Right kidney (tissue), 1 donor: ENCODE measurements at regions not wholly inside any gene's neighbourhood (a gene's known extent, or its start where the extent isn't known, plus 50 kb on each side); places are given as distances from the start of the nearest gene placed in this dataset.
A peak's percentile ranks its signal among the peaks of the same experiment; 100 is the strongest.

Experiments
- DNase-seq: peaks from one replicate; pipeline ENCODE4 v3.0.0-alpha.2; 2016

DNA sequence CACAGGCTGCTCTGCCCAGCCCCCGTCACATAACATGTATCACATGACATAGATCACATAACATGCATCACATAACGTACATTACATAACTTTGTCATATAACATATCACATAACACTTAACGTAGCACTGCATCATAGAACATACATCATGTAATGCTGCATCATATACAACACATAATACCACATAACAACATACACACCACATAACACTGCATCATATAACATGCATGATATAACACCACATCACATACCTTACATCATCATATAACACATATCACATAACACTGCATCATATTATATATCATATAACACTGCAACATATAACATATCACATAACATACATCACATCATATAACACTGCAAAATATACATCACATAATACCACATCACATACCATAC lies 83.8 kb downstream of the AXIN2 start:
- DNase-seq = no peak

DNA sequence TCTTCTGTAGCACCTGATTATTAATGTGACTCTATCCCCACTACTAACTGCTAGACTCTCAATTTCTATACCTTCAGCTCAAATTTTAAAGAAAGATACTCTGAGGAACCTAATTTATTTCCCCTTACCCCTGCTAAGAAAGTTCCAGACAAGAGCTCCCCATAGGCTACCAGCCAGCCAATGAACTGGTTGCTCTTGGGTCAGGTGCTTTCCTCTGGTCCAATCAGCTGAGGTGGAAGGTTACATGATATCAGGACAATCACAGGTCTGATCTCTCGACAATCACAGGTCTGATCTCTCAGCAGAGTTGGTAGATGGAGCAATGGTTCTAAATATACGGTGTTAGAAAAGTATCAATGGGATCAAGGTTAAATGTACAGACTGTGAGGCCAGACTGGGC lies 86.8 kb downstream of the AXIN2 start:
- no peak for DNase-seq

DNA sequence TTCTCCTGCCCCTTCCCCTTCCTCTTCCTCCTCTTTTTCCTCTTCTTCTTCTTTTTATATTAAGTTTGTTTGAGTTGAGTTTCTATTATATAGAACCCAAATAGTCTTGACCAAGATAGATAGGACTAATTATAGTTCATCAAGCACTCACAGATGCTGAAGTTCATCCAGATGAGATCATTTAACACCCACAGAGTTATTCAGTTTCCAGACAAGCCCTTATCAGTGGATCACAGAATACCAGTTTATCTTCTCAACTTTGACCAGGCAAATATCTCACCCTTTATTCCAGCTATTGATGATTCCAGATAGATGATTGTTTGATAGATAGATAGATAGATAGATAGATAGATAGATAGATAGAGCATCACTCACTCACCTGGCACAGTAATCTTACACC lies 87.5 kb downstream of the AXIN2 start:
- no peak for DNase-seq

DNA sequence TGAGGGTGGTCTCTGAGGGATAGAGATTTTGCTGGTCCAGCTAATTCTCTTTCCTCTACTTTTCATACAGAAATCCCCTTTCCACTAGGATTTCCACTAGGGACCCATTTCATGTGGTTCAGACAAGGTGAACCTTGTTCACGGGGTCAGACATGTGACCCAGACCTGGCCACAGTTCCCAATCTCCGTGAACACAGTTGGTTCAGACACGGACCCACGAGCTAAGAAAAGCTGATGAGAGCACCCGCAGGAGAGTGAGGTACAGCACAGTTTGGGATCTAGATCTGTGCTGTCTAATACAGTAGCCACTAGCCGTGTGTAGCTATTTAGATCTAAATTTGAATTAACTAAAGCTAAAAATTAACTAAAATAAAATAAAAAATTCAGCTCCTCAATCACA lies 88.1 kb downstream of the AXIN2 start:
- no peak for DNase-seq

DNA sequence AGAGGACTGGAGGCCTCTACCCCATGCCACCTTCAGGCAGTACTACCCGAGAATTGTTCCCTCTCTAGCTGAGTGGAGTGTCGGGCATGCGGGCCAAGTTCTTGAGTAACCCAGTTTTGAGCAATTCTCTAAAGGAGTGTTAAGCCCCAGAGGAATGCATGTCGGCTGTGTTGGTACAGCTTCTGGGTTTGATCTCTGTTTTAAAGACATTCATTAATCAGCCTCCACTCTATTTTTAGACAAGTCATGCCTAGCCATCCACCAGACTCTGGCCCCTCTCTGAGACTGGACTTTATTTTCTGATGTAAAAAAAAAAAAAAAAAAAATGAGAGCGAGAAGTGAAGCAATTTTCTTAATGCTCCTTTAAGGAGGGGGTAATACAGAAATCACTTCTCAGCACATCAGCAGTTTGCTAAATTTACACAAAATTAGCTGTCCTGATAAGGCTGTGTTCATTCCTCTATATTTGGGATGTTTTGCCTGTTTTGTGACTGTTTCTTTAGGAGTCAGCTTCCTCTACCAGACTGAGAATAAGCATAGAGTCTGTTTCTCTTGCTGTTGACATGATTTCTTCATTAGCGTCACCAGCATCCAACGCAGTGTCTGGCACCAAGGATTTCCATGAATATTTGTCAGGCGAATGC lies 88.7 kb downstream of the AXIN2 start:
- DNase-seq = no peak

DNA sequence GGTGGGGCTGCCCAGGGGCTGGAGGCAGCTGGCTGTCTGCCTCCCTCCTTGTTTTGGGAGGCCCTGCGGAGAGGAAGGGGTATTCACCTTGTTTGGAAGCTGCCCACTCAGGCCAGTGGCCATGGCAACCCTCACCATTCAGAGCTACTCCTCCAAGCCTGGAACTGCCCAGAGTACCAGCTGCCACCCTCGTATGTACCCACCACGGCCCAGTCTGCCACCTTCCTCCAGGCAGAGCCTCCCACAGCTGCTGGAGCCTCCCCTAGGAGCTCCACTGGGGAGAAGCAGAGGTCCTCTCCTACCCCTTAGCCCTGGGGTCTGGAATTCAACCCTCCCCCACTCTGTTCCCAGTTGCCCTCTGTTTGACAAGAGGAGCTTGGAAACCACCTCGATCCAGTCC lies 90.7 kb downstream of the AXIN2 start:
- DNase-seq = no peak

DNA sequence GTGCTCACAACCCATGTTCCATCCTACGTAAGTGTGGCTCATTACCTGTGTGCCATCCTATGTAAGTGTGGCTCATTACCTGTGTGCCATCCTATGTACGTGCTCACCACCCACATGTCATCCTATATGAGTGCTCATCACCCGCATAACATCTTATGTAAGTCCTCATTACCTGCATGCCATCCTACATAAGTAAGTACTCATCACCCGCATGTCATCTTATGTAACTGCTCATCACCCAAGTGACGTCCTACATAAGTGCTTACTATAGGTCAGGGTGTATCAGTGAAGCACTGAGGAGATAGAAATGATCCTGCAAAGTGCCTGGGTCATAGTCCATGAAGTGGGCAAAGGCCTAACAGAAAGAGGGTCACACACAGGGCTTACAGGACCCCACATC lies 93.1 kb downstream of the AXIN2 start:
- DNase-seq = no peak

DNA sequence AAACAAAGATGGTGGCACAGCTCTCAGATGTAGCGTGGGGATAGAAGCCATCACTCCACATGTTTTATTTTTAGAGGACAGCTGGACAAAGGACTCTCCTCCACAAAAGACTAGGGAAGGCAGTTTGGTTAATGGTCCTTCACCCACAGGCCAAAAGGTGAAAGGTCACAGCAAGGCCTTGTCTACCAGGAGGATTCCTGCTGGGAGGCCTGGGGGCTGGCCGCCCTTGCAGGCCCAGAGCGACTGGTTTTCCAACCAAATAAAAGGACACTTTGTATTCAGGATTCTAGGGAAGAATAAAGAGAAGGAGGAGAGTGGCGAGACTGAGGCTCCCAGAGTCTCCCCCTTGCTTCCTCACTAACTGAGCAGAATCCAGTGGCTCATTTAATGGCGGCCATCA lies 94.3 kb downstream of the AXIN2 start:
- no peak for DNase-seq

DNA sequence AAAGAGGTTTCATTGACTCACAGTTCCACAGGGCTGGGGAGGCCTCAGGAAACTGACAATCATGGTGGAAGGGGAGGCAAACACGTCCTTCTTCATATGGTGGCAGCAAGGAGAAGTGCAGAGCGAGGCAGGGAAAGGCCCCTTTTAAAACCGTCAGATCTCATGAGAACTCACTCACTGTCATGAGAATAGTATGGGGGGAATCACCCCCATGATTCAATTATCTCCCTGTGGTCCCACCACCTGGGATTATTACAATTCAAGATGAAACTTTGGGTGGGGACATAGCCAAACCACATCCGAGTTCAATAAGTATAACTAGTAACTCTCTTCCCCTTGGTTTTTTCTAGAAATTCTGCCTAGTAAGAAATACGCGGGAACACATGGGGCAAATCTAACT lies 94.9 kb downstream of the AXIN2 start:
- DNase-seq = no peak

DNA sequence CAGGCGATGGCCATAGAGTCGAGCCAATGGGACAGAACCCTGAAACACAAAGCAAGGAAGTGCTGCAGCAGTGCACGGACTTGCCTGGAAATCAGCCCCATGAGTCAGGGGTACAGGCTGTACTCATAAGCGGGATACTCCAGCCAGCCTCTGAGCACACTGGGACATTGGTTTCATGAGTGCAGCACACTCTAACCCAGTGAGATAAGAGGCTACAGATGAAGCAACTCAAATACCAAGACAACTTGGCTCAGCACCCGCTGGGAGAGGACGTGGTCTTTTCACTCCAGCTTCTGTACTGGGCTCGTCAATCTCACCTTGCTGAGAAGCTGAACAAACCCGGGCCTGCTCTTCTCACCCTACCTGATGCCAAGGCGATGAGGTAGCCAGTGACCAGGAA lies 98.2 kb downstream of the AXIN2 start:
- DNase-seq = no peak

DNA sequence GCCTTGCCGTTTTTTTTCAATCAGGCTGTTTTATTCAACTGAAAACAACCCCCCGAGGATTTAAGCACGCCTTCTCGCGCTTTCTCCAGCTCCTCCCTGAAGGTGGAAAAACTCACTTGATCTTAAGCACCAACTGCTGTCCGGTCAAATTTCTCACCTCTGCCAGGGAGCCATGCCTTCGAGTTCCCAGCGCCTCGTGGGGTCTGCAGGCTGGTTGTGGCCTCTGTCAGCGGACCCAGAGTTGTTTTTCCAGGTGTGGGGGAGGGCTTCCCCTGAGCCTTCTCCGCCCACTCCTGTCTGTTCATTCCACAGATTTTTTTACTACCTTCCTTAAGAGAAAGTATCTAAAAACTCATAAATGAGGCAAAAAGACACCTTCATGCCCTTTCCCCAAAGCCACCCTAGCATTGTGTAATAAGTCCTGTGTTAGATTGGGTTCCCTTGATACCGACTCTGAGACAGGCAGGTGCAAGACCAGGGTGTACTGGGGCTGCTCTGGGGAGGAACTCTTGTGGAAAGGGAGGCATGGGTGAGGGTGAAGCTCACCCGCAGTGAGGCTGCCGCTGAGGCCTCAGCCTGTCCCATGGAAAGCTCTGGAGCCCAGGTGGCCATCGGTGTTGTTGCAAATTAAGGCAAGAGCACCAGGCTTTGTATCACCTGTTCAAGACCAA lies 101.6 kb downstream of the AXIN2 start:
- DNase-seq = peak; percentile 29

DNA sequence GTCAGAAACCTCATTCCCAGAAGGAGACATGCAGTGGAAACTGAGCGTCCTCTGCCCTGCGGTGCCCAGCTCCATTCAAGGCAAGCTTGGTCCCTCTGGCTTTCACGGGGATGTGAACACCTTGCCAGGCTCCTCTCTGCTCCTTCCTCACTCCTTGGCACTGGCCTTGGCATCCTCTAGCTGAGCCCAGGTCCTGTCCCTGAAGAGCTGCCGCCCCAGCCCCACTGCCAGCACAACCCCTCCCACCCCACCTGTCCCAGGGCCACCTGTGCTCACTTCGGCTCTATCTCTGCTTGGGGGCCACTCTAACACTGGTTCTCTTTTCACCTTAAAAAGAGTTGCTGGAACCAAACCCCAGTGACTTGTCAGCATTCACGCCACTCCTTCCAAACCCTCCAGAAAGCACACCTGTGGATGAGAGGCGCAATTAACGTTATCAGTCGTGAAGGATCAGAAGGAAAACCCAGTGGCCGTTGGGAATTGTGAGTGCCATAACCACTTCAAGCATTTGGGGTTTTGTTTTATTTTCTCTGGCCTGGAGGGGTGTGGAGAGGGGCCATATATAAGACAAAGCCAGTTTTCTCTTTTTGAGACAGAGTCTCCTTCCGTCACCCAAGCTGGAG lies 103.7 kb downstream of the AXIN2 start:
- DNase-seq = no peak

DNA sequence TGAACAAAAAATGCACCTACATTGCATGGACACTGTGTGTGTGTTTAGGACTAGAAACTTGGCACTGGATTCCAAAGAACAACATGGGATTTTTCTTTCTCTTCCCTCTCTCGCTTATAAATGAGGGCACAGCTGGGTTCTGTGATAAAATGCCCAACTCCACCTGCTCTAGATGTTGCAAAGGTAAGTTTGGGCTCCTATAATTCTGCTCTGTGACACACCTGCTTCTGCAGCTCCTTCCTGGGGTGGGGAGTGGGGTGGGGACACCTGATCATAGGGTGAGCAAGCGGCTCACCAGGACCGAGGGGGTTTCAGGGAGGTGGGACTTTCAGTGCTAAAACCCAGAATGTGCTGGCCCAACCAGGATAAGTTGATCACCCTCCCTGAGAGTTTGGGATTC lies 104.3 kb downstream of the AXIN2 start:
- DNase-seq = no peak

DNA sequence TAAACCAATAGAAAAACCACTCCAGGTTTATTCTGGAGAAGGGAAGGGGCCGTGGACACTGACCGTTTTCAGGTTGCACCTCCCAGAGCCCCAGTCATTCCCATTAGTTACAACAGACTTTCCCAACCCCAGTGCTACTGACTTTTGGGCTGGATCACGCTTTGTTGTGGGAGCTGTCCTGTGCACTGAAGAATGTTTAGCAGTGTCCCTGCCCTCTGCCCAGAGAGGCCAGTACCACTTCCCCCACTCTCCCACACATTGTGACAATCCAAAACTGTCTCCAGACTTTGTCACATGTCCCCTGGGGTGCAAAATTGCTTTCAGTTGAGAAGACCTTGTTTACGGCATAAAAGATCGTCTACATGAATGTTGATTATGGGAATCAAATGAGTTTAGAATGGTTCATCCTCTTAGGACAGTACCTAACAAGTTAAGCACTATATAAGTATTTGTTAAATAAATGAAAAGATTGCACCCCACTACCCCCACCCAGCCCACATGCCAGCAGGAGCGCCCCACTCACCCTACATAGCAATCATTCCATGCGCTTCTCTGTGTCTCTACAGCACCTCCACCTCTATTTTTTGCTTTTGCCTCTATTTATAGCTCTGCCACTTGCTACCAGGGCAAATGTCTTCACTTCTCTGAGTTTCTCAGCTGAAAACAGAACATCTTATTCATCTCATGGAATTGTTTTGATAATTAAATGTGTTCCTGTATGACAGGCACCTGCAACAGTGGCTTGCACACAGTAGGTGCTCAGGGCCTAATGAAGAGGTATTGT lies 104.9 kb downstream of the AXIN2 start:
- DNase-seq = no peak

DNA sequence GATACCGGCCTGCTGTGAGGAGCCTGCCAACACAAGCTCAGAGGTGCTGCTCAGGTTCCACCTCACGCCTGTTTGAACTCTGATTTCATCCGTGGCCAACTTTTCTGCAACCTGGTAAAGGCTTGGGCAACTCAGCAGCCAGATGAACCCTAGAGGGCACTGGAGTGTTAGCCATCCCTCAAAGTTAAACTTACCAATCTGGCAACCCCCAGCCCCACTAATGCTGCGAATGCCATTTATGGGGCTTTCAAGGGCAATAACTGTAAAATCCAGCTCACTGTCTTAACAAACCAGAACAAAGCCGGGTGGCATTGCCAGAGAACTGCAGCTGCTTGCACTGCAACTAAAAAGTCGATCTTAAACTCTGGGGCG lies 105.5 kb downstream of the AXIN2 start:
- DNase-seq = no peak

DNA sequence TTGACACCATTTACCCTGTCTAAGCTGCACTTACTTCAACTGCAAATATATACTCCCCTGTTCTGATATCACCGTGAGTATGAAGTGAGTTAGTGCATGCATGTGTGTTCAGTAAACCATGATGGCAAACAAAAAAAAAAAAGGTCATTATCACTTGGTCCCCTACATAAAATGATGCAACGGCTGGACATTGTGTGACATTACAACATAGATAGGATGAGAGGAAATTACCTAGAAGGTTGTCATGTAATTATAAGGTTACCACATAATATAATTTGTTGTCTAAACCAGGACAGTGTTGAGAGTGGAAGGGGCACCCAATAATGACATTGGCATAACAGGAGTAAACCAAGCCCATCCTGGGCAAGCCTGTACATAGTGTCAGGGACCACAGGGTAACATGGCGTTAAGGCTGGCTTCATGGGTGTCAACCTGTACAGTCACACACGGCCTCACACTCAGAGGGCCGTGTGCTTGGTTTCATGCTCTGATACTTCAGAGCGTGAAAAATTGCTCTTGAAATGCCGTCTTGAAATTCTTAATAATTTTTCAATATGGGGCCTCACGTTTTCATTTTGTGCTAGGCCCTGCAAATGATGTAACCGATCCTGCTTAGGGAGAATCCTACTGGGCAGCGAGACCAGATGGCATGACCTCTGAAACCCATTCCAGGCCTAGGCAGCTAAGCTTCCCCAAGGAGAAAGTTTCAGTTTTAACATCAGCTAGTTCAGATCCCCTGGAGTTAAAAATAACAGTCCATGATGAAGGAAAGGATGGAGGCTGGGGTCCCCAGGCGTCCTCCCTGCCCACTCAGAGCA lies 106.1 kb downstream of the AXIN2 start:
- DNase-seq = no peak

DNA sequence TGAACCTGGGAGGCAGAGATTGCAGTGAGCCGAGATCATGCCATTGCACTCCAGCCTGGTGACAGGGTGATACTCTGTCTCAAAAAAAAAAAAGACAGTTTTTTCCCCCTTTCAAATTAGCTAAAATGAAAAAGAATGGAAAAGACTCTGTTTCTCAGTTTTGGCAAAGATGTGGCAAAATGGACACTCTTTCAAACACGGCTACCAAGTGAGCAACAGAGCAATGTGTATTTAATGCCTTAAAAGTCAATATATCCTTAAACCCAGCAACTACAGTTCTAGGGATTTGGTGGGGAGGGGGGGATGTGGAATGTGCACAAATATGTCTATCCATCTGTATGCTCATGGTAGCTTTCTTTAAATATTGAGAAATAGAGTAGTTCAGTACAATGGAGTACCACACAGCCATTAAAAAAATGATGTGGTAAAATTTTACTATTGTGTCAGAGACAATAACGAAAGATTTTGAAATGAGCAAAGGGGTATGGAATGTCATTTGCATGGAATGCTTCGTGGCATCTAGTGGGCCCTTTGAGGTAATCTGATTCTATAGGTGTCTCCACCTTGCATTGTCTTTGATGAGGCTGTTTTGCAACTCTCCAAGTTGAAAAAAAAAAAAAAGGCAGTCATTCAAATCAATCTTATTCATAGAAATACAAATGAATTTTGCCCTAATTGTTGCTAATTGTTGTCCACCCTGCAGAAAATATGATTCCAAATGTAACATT lies 108.1 kb downstream of the AXIN2 start:
- no peak for DNase-seq

DNA sequence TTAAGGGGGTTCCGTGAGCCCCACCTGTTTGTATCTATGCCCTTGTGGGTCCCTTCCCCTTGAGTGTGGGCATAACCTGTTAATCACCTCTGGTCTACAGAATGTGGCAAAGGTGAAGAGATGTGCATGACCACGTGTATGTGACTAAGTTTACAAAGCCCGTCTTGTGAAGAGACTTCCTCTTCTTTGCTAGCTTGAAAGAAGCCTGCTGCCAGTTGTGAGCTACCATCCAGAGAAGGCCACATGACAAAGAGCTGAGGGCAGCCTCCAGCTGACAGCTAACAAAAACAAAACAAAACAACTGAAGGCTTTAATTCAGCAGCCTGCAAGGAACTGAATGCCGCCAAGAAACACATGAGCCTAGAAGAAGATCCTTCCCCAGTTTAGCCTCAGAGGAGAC lies 112.0 kb downstream of the AXIN2 start:
- DNase-seq = no peak

DNA sequence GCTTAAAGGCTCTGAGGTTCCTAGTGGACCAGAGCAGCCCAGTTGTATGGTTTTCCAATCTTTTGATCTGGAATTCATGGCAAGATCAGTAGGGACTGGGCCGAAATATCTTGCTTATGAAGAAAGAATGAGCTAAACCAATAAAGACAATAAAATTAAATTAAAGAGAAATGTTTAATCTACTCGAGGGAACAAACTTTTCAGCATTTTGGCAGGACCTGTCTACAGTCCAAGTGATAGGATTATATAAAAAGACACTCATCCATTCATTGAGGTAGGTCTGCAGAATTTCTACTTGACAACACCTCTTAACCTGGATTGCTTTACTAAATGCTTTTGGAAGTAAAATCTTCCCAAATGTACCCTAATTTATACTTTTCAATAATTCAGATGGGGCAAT lies 113.6 kb downstream of the AXIN2 start:
- DNase-seq = no peak

DNA sequence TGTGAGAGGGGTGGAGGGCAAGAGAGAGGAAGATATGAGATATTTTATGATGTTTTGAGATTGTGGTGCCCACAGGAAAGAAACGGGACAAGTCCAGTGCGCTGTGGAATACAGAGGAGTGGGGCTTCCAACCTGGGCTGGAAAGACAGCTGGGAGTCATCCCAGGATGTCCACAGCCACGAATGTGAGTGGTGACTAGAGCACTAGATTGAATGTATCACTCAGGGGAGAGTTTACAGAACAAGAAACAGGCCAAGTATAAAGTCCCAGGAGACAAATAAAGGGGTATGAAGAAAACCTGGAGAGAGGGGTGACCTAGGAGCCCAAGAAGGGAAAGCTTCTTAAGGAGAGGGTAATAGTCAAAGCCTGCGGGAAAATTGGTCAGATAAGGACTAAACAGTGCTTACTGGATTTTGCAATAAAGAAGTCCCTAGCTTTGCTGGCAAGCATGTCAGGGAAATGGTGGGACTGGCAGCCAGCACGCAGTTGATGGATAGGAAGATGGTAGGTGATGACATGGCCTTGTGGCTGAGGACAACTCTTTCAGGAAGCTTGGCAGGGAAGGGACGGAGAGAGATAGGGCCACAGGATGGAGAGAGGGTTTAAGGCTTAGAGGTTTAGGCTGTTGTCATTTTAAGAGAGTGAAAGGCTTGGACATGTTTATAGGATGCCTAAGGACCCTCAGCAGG lies 114.5 kb downstream of the AXIN2 start:
- DNase-seq = no peak

DNA sequence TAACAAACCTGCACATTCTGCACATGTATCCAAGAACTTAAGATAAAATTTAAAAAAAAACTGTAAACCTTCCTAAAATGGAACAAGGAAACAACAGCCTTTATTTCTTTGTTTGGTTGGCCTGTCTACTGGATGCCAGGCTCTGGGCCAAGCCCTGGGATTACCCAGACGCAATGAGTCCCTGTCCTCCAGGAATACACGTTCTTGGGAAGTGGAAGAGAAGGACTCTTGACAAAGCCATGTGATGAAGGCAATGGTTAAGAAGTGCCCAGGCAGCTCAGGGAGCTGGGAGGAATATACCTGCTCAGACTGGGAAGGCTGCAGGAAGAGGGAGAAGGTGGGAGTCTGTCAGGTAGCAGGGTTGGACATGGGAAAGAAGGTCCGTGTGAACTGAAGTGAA lies 115.4 kb downstream of the AXIN2 start:
- DNase-seq = no peak
